ENCODE measurements at regions not wholly inside any gene's neighbourhood (a gene's known extent, or its start where the extent isn't known, plus 50 kb on each side); places are given as distances from the start of the nearest gene placed in this dataset.

GRCh38 chr3:168705412-168705811 is 609.7 kb upstream of the GOLIM4 start:
- TF ChIP-seq CTCF (IDR thresholded peaks at IDR 0.05) (no peak), POLR2A (IDR thresholded peaks at IDR 0.05) (no peak)

Measured in testis (tissue), 2 donors.